ENCODE measurements at regions not wholly inside any gene's neighbourhood (a gene's known extent, or its start where the extent isn't known, plus 50 kb on each side); places are given as distances from the start of the nearest gene placed in this dataset.

DNA sequence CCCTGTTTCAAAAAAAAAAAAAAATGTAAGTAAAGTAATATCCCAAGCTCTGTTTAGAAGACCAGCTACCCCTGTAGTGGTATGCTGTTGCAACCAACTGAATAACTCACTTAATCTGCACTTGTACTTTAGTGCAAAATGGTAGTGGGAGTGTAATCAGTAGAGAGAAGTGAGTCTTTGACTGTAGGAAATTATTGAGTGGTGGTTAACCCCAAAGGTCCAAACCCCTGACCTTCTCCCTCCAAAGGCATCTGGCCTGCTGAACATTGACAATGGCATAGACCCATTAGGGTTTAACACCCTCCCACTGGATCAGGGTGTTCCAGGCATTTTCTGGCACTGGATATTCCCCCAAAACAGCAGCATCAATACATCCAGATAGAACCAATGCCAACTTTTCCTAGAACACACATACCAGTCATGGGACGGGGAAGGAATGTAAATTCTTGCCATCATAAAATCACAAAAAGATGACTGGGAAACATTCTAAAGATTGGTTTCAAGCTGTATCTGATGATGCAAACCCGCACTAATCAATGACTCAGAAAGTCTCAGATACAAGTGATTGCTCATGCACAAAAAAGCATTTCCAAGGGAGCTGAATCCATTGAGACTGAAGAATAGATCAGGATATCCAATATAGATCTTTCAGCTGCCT is 110.3 kb downstream of the MRPL39 start:
- Histone ChIP-seq H4K20me1 (ENCODE audit: insufficient read depth, low read length, poor library complexity, severe bottlenecking) (no peaks in the 10 kb centered on the region), H3K4me3 (ENCODE audit: low read length, poor library complexity, severe bottlenecking) (no peak overlapping the region), H3K9ac (ENCODE audit: low read depth, low read length, poor library complexity, severe bottlenecking) (no peak overlapping the region), H3K27me3 (ENCODE audit: insufficient read depth, low read length, poor library complexity, severe bottlenecking) (no peaks in the 10 kb centered on the region), H3F3A (ENCODE audit: low read depth) (no peaks in the 10 kb centered on the region), H2AFZ (ENCODE audit: low read length) (no peak overlapping the region), H3K9me3 (ENCODE audit: insufficient read depth, low read depth, low read length) (no peaks in the 10 kb centered on the region), H3K9me2 (replicated peaks; ENCODE audit: low read depth, low read length) (no peaks in the 10 kb centered on the region), H3K4me1 (ENCODE audit: insufficient read depth, low read length, poor library complexity, severe bottlenecking) (no peaks in the 10 kb centered on the region), H3K79me2 (ENCODE audit: insufficient read depth, low read length) (no peaks in the 10 kb centered on the region), H3K36me3 (ENCODE audit: insufficient read depth, low read length) (no peaks in the 10 kb centered on the region), H3K4me2 (ENCODE audit: low read depth, low read length, poor library complexity, severe bottlenecking) (no peak overlapping the region)
- TF ChIP-seq EZH2phosphoT487 (IDR thresholded peaks at IDR 0.05; ENCODE audit: borderline replicate concordance), result no peak
- TF ChIP-seq, protein P1, sequence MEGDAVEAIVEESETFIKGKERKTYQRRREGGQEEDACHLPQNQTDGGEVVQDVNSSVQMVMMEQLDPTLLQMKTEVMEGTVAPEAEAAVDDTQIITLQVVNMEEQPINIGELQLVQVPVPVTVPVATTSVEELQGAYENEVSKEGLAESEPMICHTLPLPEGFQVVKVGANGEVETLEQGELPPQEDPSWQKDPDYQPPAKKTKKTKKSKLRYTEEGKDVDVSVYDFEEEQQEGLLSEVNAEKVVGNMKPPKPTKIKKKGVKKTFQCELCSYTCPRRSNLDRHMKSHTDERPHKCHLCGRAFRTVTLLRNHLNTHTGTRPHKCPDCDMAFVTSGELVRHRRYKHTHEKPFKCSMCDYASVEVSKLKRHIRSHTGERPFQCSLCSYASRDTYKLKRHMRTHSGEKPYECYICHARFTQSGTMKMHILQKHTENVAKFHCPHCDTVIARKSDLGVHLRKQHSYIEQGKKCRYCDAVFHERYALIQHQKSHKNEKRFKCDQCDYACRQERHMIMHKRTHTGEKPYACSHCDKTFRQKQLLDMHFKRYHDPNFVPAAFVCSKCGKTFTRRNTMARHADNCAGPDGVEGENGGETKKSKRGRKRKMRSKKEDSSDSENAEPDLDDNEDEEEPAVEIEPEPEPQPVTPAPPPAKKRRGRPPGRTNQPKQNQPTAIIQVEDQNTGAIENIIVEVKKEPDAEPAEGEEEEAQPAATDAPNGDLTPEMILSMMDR (conservative IDR thresholded peaks at IDR 0.05; ENCODE audit: low read length), result no peak

DNA sequence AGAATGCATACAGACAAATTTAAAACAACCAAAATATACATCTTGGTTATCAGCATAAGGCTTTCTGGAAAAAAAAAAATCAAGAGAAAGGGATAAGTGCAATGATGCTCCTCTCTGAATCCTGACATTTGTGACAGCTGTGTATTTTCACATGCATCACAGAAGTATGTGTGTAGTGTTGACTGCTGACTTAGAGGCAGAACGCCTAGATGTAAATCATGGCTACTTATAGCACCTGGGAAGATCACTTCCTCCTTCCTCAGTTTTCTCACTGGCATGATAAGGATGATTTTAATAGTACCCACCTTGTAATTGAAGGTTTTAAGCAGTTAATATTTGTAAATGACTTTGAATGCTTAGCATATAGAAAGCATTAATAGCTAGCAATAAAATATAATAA is 112.5 kb downstream of the MRPL39 start:
- H3K9ac ChIP-seq (ENCODE audit: low read depth, low read length, poor library complexity, severe bottlenecking), result no peak overlapping the region
- H3K4me1 ChIP-seq (ENCODE audit: insufficient read depth, low read length, poor library complexity, severe bottlenecking), result no peaks in the 10 kb centered on the region
- H3K36me3 ChIP-seq (ENCODE audit: insufficient read depth, low read length), result no peaks in the 10 kb centered on the region
- no peaks in the 10 kb centered on the region for H4K20me1 ChIP-seq (ENCODE audit: insufficient read depth, low read length, poor library complexity, severe bottlenecking)
- H3K27me3 ChIP-seq (ENCODE audit: insufficient read depth, low read length, poor library complexity, severe bottlenecking), result no peaks in the 10 kb centered on the region
- H3K4me2 ChIP-seq (ENCODE audit: low read depth, low read length, poor library complexity, severe bottlenecking), result no peak overlapping the region
- H3K4me3 ChIP-seq (ENCODE audit: low read length, poor library complexity, severe bottlenecking), result no peak overlapping the region
- no peaks in the 10 kb centered on the region for H3F3A ChIP-seq (ENCODE audit: low read depth)
- no peaks in the 10 kb centered on the region for H3K9me2 ChIP-seq (replicated peaks; ENCODE audit: low read depth, low read length)
- no peaks in the 10 kb centered on the region for H3K79me2 ChIP-seq (ENCODE audit: insufficient read depth, low read length)
- no peak for TF ChIP-seq EZH2phosphoT487 (IDR thresholded peaks at IDR 0.05; ENCODE audit: borderline replicate concordance)
- TF ChIP-seq, protein P1 (conservative IDR thresholded peaks at IDR 0.05; ENCODE audit: low read length), result no peak
- H3K9me3 ChIP-seq (ENCODE audit: insufficient read depth, low read depth, low read length), result no peaks in the 10 kb centered on the region
- H2AFZ ChIP-seq (ENCODE audit: low read length), result no peak overlapping the region

DNA sequence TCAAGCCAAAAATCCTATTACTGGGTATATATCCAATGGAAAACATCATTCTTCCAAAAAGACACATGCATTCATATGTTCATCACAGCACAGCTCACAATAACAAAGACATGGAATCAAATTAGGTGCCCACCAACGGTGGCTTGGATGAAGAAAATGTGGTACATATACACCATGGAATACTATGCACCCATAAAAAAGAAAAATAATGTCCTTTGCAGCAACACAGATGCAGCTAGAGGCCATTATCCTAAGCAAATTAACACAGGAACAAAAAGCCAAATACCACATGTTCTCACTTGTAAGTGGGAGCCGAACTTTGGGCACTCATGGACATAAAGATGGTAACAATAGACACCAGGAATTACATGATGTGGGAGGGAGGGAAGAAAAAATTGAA is 113.6 kb downstream of the MRPL39 start:
- H3K9ac ChIP-seq (ENCODE audit: low read depth, low read length, poor library complexity, severe bottlenecking), result no peak overlapping the region
- no peak overlapping the region for H3K4me3 ChIP-seq (ENCODE audit: low read length, poor library complexity, severe bottlenecking)
- no peaks in the 10 kb centered on the region for H3K36me3 ChIP-seq (ENCODE audit: insufficient read depth, low read length)
- H3K4me1 ChIP-seq (ENCODE audit: insufficient read depth, low read length, poor library complexity, severe bottlenecking), result no peaks in the 10 kb centered on the region
- no peak overlapping the region for H3K4me2 ChIP-seq (ENCODE audit: low read depth, low read length, poor library complexity, severe bottlenecking)
- TF ChIP-seq, protein P1 (conservative IDR thresholded peaks at IDR 0.05; ENCODE audit: low read length), result no peak
- TF ChIP-seq EZH2phosphoT487 (IDR thresholded peaks at IDR 0.05; ENCODE audit: borderline replicate concordance), result no peak
- H3K9me2 ChIP-seq (replicated peaks; ENCODE audit: low read depth, low read length), result no peaks in the 10 kb centered on the region
- H3K27me3 ChIP-seq (ENCODE audit: insufficient read depth, low read length, poor library complexity, severe bottlenecking), result no peaks in the 10 kb centered on the region
- H4K20me1 ChIP-seq (ENCODE audit: insufficient read depth, low read length, poor library complexity, severe bottlenecking), result no peaks in the 10 kb centered on the region
- H3K79me2 ChIP-seq (ENCODE audit: insufficient read depth, low read length), result no peaks in the 10 kb centered on the region
- H2AFZ ChIP-seq (ENCODE audit: low read length), result no peak overlapping the region
- no peaks in the 10 kb centered on the region for H3K9me3 ChIP-seq (ENCODE audit: insufficient read depth, low read depth, low read length)
- H3F3A ChIP-seq (ENCODE audit: low read depth), result no peaks in the 10 kb centered on the region

Measured in Loucy (cell line).